ENCODE measurements at regions not wholly inside any gene's neighbourhood (a gene's known extent, or its start where the extent isn't known, plus 50 kb on each side); places are given as distances from the start of the nearest gene placed in this dataset.

DNA sequence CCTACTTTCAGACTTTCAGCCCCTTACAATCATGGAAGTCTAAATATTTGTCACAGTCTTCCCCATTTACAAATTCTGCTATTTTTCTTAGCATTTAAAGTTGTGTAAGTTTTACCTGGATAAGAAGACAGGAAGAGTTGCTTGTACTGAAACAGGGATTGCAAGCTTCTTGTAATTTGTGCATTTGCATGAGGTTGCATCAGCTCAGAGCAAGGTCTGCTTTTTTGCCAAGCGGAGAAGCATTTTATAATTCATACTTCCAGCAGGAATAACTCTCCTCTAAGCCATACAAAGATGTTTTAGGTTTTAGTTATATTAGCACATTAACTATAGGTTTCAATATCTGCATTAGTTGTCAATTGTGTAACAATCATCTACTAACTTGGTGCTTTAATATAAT, 922.0 kb upstream of the PABPC4L start:
- TF ChIP-seq, protein P1, sequence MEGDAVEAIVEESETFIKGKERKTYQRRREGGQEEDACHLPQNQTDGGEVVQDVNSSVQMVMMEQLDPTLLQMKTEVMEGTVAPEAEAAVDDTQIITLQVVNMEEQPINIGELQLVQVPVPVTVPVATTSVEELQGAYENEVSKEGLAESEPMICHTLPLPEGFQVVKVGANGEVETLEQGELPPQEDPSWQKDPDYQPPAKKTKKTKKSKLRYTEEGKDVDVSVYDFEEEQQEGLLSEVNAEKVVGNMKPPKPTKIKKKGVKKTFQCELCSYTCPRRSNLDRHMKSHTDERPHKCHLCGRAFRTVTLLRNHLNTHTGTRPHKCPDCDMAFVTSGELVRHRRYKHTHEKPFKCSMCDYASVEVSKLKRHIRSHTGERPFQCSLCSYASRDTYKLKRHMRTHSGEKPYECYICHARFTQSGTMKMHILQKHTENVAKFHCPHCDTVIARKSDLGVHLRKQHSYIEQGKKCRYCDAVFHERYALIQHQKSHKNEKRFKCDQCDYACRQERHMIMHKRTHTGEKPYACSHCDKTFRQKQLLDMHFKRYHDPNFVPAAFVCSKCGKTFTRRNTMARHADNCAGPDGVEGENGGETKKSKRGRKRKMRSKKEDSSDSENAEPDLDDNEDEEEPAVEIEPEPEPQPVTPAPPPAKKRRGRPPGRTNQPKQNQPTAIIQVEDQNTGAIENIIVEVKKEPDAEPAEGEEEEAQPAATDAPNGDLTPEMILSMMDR (IDR thresholded peaks at IDR 0.05; ENCODE audit: extremely low read depth, missing control alignments) = no peak
- no peak for DNase-seq (ENCODE audit: low spot score)

GRCh38 chr4:135122457-135122856, 920.9 kb upstream of the PABPC4L start:
- TF ChIP-seq, protein P1 (IDR thresholded peaks at IDR 0.05; ENCODE audit: extremely low read depth, missing control alignments) = no peak
- DNase-seq (ENCODE audit: low spot score) = no peak

GRCh38 chr4:135120195-135120594, 918.6 kb upstream of the PABPC4L start:
- no peak for DNase-seq (ENCODE audit: low spot score)
- TF ChIP-seq, protein P1 (IDR thresholded peaks at IDR 0.05; ENCODE audit: extremely low read depth, missing control alignments) = no peak

GRCh38 chr4:135114079-135114478, 912.5 kb upstream of the PABPC4L start:
- DNase-seq (ENCODE audit: low spot score) = no peak
- TF ChIP-seq, protein P1 (IDR thresholded peaks at IDR 0.05; ENCODE audit: extremely low read depth, missing control alignments) = no peak

- TF ChIP-seq, protein P1 (IDR thresholded peaks at IDR 0.05; ENCODE audit: extremely low read depth, missing control alignments) = no peak
- no peak for DNase-seq (ENCODE audit: low spot score)
Measured at GRCh38 chr4:135098061-135098460, 896.5 kb upstream of the PABPC4L start.

DNA sequence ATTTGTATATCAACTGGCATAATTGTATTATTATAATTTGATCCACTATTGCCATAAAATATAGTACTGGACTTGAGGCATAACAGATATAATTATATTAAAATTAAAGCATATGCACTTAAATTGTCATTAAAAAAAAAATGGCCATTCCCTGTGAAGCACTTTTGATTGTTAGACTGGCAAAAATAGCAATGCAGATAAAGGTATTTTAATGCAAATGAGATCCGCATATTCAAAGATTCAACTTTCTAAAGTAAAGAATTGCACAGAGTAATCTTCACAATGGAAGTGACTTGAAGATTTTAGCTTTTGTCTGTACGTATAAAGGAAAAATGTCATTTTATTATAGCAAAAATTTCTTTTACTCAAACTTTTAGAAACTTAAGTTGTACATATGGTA, 871.8 kb upstream of the PABPC4L start:
- DNase-seq (ENCODE audit: low spot score) = no peak

GRCh38 chr4:135072553-135072952, 871.0 kb upstream of the PABPC4L start:
- DNase-seq (ENCODE audit: low spot score) = no peak
- TF ChIP-seq, protein P1 (IDR thresholded peaks at IDR 0.05; ENCODE audit: extremely low read depth, missing control alignments) = no peak

More for the DNA sequence above, 871.8 kb upstream of the PABPC4L start:
- TF ChIP-seq, protein P1 (IDR thresholded peaks at IDR 0.05; ENCODE audit: extremely low read depth, missing control alignments) = no peak
